RWPE1 (cell line): ENCODE measurements at regions not wholly inside any gene's neighbourhood (a gene's known extent, or its start where the extent isn't known, plus 50 kb on each side); places are given as distances from the start of the nearest gene placed in this dataset.

Source experiments
- CTCF ChIA-PET: fragments of 350-600 bp; sonication (Branson Sonifier 250); formaldehyde crosslinking; extraction: SDS; loops from one replicate; lab custom pipeline; 2021; lab: Yijun Ruan, JAX
- POLR2A ChIA-PET: fragments of 400-600 bp; formaldehyde crosslinking; extraction: SDS; loops from one replicate; lab custom pipeline; 2020; ENCODE audit warnings: antibody characterized with exemption; ENCODE audit not compliant: low non-redundant PET; lab: Yijun Ruan, JAX
- DNase-seq: peaks from one replicate; pipeline ENCODE4 v3.0.0; 2012; ENCODE audit warnings: low spot score
- H3K27ac ChIP-seq: fragments of 450-650 bp; 2 replicates; pipeline ENCODE4 v1.5.1; 2017
- TF ChIP-seq, protein P1 (sequence below): fragments of 450-650 bp; conservative IDR thresholded peaks from 2 replicates; pipeline ENCODE4 v1.5.1; 2017; ENCODE audit warnings: low read depth, mild to moderate bottlenecking

DNA sequence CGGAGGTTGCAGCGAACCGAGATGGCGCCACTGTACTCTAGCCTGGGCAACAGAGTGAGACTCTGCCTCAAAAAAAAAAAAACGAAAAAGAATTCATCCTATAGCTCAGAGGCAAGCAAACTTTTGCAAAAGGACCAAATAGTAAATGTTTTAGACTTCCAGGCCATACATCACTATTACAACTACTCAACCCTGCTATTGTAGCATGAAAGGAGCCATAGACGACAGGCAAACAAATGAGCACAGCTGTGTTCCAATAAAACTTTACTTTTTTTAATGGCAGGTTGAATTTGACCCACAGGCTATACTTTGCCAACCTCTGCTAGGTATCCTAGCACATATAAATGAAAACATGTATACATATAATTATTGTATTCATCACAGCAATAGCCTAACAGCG lies 58.9 kb upstream of the SLC30A5 start:
- CTCF ChIA-PET: interaction anchor here (0.6 kb wide), 2 partner anchors 17 to 748 kb away, joined by 3 read pairs; no protein-coding TSS in a partner anchor
- POLR2A ChIA-PET: no interaction called here
- H3K27ac ChIP-seq: no peak overlapping the region
- TF ChIP-seq, protein P1, sequence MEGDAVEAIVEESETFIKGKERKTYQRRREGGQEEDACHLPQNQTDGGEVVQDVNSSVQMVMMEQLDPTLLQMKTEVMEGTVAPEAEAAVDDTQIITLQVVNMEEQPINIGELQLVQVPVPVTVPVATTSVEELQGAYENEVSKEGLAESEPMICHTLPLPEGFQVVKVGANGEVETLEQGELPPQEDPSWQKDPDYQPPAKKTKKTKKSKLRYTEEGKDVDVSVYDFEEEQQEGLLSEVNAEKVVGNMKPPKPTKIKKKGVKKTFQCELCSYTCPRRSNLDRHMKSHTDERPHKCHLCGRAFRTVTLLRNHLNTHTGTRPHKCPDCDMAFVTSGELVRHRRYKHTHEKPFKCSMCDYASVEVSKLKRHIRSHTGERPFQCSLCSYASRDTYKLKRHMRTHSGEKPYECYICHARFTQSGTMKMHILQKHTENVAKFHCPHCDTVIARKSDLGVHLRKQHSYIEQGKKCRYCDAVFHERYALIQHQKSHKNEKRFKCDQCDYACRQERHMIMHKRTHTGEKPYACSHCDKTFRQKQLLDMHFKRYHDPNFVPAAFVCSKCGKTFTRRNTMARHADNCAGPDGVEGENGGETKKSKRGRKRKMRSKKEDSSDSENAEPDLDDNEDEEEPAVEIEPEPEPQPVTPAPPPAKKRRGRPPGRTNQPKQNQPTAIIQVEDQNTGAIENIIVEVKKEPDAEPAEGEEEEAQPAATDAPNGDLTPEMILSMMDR: no peak
- DNase-seq: no peak

GRCh38 chr5:69035665-69036064 lies 58.1 kb upstream of the SLC30A5 start:
- ChIA-PET CTCF (interaction anchor here (0.7 to 1.0 kb wide), 3 partner anchors 12 to 749 kb away, joined by 3 to 6 read pairs (median 4); no protein-coding TSS in a partner anchor), POLR2A (no interaction called here)
- TF ChIP-seq, protein P1: no peak
- DNase-seq: peak; percentile 31
- no peak overlapping the region for H3K27ac ChIP-seq

GRCh38 chr5:69038539-69038938 lies 55.3 kb upstream of the SLC30A5 start:
- DNase-seq: no peak
- CTCF ChIA-PET: interaction anchor here (0.5 to 0.6 kb wide), 2 partner anchors 66 to 297 kb away, joined by 4 to 5 read pairs; no protein-coding TSS in a partner anchor
- H3K27ac ChIP-seq: no peak overlapping the region
- TF ChIP-seq, protein P1: no peak
- POLR2A ChIA-PET: no interaction called here

DNA sequence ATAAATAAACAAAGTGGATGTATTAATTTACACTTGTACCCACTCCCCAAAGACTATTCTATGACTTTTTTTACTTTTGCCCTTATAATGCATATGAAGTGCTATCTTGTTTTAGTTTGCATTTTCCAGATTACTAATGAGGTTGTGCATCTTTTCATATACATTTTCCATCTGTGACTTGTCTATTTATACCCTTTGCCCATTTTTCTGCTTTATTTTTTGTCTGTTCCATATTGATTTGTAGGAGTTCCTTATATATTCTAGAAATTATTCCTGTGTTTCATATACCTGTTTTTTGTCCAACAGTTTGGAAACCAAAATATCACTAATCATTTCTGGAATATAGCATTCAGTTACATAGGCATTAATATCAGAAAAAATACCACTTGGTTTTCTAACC lies 54.0 kb upstream of the SLC30A5 start:
- H3K27ac ChIP-seq: no peak overlapping the region
- TF ChIP-seq, protein P1: no peak
- POLR2A ChIA-PET: no interaction called here
- DNase-seq: no peak
- CTCF ChIA-PET: no interaction called here

- no peak for DNase-seq
- no peak overlapping the region for H3K27ac ChIP-seq
- TF ChIP-seq, protein P1: no peak
- ChIA-PET CTCF (interaction anchor here (0.6 to 1.3 kb wide), 5 partner anchors 8 to 264 kb away, joined by 3 to 8 read pairs (median 4); partner anchors contain the start of gene SLC30A5), POLR2A (no interaction called here)
These were observed 51.3 kb upstream of the SLC30A5 start for GRCh38 chr5:69042500-69042899.

GRCh38 chr5:69042915-69043654 lies 50.7 kb upstream of the SLC30A5 start:
- CTCF ChIA-PET: interaction anchor here (0.5 to 1.3 kb wide), 11 partner anchors 8 to 1967 kb away, joined by 3 to 8 read pairs (median 3); partner anchors contain the start of gene SLC30A5
- no peak overlapping the region for H3K27ac ChIP-seq

More at GRCh38 chr5:69042915-69043654, 50.7 kb upstream of the SLC30A5 start:
- TF ChIP-seq, protein P1: peak; percentile 87
- DNase-seq: peak; percentile 82
- POLR2A ChIA-PET: no interaction called here
